ENCODE measurements at regions not wholly inside any gene's neighbourhood (a gene's known extent, or its start where the extent isn't known, plus 50 kb on each side); places are given as distances from the start of the nearest gene placed in this dataset.

- no peak for TF ChIP-seq CTCF (IDR thresholded peaks at IDR 0.05; ENCODE audit: insufficient read depth, low read length, poor library complexity, severe bottlenecking)
- TF ChIP-seq EZH2phosphoT487 (conservative IDR thresholded peaks at IDR 0.05; ENCODE audit: low read length) = no peak
Measured at GRCh38 chr16:5526826-5527225, 429.2 kb upstream of the EEF2KMT start.

All from SU-DHL-6 (cell line).